ENCODE measurements at regions not wholly inside any gene's neighbourhood (a gene's known extent, or its start where the extent isn't known, plus 50 kb on each side); places are given as distances from the start of the nearest gene placed in this dataset.

DNA sequence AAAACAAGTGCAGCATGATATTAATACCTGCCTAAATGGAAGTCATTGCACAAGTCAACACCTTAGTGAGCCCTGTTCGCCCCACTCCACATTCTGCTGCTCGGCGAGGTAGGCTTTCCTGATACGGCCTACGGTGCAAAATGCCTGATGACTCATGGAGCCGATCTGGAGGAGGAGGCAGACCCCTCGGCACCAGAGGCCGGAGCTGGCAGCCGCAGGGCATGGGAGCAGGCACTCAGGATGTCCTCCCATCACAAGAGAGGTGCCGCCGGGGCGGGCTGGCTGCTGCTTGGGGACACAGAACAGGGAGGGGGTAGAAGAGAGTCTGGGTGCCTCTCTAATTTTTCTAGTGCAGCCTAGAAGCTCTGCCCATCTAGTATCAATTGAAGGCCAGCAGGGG is 418.5 kb upstream of the MGMT start:
- TF ChIP-seq, protein P1, sequence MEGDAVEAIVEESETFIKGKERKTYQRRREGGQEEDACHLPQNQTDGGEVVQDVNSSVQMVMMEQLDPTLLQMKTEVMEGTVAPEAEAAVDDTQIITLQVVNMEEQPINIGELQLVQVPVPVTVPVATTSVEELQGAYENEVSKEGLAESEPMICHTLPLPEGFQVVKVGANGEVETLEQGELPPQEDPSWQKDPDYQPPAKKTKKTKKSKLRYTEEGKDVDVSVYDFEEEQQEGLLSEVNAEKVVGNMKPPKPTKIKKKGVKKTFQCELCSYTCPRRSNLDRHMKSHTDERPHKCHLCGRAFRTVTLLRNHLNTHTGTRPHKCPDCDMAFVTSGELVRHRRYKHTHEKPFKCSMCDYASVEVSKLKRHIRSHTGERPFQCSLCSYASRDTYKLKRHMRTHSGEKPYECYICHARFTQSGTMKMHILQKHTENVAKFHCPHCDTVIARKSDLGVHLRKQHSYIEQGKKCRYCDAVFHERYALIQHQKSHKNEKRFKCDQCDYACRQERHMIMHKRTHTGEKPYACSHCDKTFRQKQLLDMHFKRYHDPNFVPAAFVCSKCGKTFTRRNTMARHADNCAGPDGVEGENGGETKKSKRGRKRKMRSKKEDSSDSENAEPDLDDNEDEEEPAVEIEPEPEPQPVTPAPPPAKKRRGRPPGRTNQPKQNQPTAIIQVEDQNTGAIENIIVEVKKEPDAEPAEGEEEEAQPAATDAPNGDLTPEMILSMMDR (conservative IDR thresholded peaks at IDR 0.05; ENCODE audit: low read depth, low read length): no peak
- TF ChIP-seq EZH2 (IDR thresholded peaks at IDR 0.05; ENCODE audit: low read length, unreplicated experiment) (no peak), EZH2phosphoT487 (IDR thresholded peaks at IDR 0.05; ENCODE audit: borderline replicate concordance, low read length) (no peak)

All from PC-3 (cell line).